ENCODE measurements at regions not wholly inside any gene's neighbourhood (a gene's known extent, or its start where the extent isn't known, plus 50 kb on each side); places are given as distances from the start of the nearest gene placed in this dataset.
A peak's percentile ranks its signal among the peaks of the same experiment; 100 is the strongest.
"Not testable (repeated sequence)": the region's sequence is repeated elsewhere in the genome, so short reads cannot be mapped to it uniquely, and the experiment has no call there.

DNA sequence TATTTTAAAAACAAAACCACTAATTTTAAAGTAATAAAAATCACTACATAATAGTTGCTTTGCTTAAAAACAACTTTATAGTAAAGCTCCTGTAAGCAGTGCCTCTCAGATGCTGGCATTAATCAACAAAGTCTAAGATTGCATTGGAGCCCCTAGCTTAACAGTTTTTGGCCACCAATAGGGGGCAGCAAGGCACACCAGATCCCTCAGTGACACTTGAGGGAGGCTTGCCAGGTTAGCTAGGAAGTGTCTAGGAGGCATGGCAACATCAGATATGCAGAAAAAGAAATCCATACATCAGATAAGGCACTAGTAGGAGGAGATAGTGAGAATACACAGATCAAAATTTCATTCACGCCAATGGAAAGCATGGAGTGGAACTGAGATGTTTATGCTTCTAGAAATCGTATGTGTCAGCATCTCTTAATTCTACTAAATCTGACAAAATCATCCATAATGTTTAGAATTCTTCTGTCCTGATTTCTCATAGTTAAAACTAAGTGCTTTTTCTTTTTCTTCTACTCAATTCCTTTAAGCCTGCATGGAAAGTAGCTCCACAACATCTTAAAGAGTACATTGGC is 73.6 kb upstream of the PAM start:
- no peaks in the 10 kb centered on the region for H3K4me1 ChIP-seq
- no peaks in the 10 kb centered on the region for H3K9me3 ChIP-seq (ENCODE audit: low read depth)
- no peak for TF ChIP-seq EZH2phosphoT487 (IDR thresholded peaks at IDR 0.05)
- TF ChIP-seq, protein P1, sequence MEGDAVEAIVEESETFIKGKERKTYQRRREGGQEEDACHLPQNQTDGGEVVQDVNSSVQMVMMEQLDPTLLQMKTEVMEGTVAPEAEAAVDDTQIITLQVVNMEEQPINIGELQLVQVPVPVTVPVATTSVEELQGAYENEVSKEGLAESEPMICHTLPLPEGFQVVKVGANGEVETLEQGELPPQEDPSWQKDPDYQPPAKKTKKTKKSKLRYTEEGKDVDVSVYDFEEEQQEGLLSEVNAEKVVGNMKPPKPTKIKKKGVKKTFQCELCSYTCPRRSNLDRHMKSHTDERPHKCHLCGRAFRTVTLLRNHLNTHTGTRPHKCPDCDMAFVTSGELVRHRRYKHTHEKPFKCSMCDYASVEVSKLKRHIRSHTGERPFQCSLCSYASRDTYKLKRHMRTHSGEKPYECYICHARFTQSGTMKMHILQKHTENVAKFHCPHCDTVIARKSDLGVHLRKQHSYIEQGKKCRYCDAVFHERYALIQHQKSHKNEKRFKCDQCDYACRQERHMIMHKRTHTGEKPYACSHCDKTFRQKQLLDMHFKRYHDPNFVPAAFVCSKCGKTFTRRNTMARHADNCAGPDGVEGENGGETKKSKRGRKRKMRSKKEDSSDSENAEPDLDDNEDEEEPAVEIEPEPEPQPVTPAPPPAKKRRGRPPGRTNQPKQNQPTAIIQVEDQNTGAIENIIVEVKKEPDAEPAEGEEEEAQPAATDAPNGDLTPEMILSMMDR (IDR thresholded peaks at IDR 0.05), result peak; percentile 95
- no peak for TF ChIP-seq EZH2 (IDR thresholded peaks at IDR 0.05)
- Mint-ChIP-seq H3K4me3 (no peak overlapping the region), H3K27ac (no peak overlapping the region), H3K9me3 (peaks cover 8% of the 10 kb centered on the region), H3K36me3 (no peaks in the 10 kb centered on the region), H3K27me3 (ENCODE audit: insufficient read depth, low read depth) (peaks cover 2% of the 10 kb centered on the region), H3K4me1 (peaks cover 6% of the 10 kb centered on the region)
- no peak overlapping the region for H2AFZ ChIP-seq (replicated peaks)
- DNase-seq (ENCODE audit: low spot score), result peak; percentile 84
- H3K4me2 ChIP-seq, result no peak overlapping the region
- no peaks in the 10 kb centered on the region for H4K20me1 ChIP-seq (ENCODE audit: low read depth)
- H3K4me3 ChIP-seq, result no peak overlapping the region
- H3F3A ChIP-seq (ENCODE audit: low read depth), result no peaks in the 10 kb centered on the region
- no peaks in the 10 kb centered on the region for H3K27me3 ChIP-seq
- no peak overlapping the region for H3K27ac ChIP-seq
- no peaks in the 10 kb centered on the region for H3K36me3 ChIP-seq
- H3K9ac ChIP-seq, result no peak overlapping the region
- H3K79me2 ChIP-seq (ENCODE audit: low read depth), result no peaks in the 10 kb centered on the region

DNA sequence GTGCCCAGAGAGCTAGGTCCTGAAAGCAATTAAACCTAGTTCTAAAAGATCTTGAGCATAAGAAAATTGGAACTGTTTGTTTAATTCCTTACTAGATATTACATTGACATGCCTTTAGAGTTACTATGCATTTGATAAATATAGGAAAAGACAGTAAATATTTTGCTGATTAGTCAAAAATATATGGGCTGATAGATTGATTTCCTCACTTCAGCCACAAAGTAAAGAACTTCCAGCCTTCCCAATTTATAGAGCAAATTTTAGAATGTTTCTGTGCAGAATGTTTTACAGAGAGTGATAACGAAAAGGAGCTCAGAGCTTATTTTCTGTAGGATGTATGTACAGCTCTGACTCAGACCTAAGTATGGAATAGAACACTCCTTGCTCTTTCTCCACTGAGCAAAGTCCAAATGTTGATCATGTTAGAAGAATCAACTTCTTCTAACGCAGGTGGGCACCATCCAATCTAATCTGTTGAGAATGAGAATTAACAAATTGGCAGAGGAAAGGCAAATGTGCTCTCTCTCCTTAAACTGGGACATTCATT is 72.9 kb upstream of the PAM start:
- Mint-ChIP-seq H3K4me3 (no peak overlapping the region), H3K27ac (no peak overlapping the region), H3K9me3 (peaks cover 12% of the 10 kb centered on the region), H3K27me3 (ENCODE audit: insufficient read depth, low read depth) (peaks cover 2% of the 10 kb centered on the region), H3K4me1 (peaks cover 6% of the 10 kb centered on the region), H3K36me3 (peaks cover 3% of the 10 kb centered on the region)
- H3K27ac ChIP-seq, result no peak overlapping the region
- no peak for DNase-seq (ENCODE audit: low spot score)
- no peaks in the 10 kb centered on the region for H4K20me1 ChIP-seq (ENCODE audit: low read depth)
- H3K4me1 ChIP-seq, result no peaks in the 10 kb centered on the region
- TF ChIP-seq, protein P1 (IDR thresholded peaks at IDR 0.05), result no peak
- TF ChIP-seq EZH2phosphoT487 (IDR thresholded peaks at IDR 0.05) (no peak), EZH2 (IDR thresholded peaks at IDR 0.05) (no peak)
- H3F3A ChIP-seq (ENCODE audit: low read depth), result no peaks in the 10 kb centered on the region
- H3K9me3 ChIP-seq (ENCODE audit: low read depth), result no peaks in the 10 kb centered on the region
- no peaks in the 10 kb centered on the region for H3K79me2 ChIP-seq (ENCODE audit: low read depth)
- no peak overlapping the region for H3K4me3 ChIP-seq
- H3K4me2 ChIP-seq, result no peak overlapping the region
- no peaks in the 10 kb centered on the region for H3K27me3 ChIP-seq
- no peaks in the 10 kb centered on the region for H3K36me3 ChIP-seq
- H2AFZ ChIP-seq (replicated peaks), result peak overlapping the region; percentile 34
- H3K9ac ChIP-seq, result no peak overlapping the region

DNA sequence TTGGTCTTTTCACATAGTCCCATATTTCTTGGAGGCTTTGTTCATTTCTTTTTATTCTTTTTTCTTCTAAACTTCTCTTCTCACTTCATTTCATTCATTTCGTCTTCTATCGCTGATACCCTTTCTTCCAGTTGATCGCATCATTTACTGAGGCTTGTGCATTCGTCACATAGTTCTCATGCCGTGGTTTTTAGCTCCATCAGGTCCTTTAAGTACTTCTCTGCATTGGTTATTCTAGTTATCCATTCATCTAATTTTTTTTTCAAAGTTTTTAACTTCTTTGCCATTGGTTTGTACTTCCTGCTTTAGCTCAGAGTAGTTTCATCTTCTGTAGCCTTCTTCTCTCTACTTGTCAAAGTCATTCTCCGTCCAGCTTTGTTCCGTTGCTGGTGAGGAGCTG is 67.0 kb upstream of the PAM start:
- DNase-seq (ENCODE audit: low spot score), result not testable (repeated sequence)
- peaks cover 35% of the 10 kb centered on the region for H3K9me3 Mint-ChIP-seq

DNA sequence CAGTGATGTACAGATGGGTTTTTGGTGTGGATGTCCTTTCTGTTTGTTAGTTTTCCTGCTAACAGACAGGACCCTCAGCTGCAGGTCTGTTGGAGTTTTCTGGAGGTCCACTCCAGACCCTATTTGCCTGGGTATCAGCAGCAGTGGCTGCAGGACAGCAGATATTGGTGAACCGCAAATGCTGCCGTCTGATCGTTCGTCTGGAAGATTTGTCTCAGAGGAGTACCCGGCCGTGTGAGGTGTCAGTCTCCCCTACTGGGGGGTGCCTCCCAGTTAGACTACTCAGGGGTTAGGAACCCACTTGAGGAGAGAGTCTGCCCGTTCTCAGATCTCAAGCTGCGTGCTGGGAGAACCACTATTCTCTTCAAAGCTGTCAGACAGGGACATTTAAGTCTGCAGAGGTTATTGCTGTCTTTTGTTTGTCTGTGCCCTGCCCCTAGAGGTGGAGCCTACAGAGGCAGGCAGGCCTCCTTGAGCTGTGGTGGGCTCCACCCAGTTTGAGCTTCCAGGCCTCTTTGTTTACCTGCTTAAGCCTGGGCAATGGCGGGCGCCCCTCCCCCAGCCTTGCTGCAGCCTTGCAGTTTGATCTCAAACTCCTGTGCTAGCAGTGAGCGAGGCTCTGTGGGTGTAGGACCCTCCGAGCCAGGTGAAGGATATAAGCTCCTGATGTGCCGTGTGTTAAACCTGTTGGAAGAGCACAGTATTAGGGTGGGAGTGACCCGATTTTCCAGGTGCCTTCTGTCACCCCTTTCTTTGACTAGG is 66.3 kb upstream of the PAM start:
- not testable (repeated sequence) for H3K4me3 ChIP-seq; H3K9ac ChIP-seq; H3K36me3 ChIP-seq; H3K4me2 ChIP-seq; H3K4me1 ChIP-seq; H3K27me3 Mint-ChIP-seq (ENCODE audit: insufficient read depth, low read depth); H3K79me2 ChIP-seq (ENCODE audit: low read depth); DNase-seq (ENCODE audit: low spot score); H3F3A ChIP-seq (ENCODE audit: low read depth); H3K4me3 Mint-ChIP-seq; H3K27me3 ChIP-seq; H4K20me1 ChIP-seq (ENCODE audit: low read depth); H3K9me3 ChIP-seq (ENCODE audit: low read depth); H3K27ac ChIP-seq; H3K27ac Mint-ChIP-seq; H2AFZ ChIP-seq (replicated peaks); H3K4me1 Mint-ChIP-seq
- peaks cover 10% of the 10 kb centered on the region for H3K36me3 Mint-ChIP-seq
- H3K9me3 Mint-ChIP-seq, result peaks cover 36% of the 10 kb centered on the region

More for the DNA sequence above, 67.0 kb upstream of the PAM start:
- H3K79me2 ChIP-seq (ENCODE audit: low read depth); H3K4me3 Mint-ChIP-seq; H3K9me3 ChIP-seq (ENCODE audit: low read depth); H2AFZ ChIP-seq (replicated peaks); H4K20me1 ChIP-seq (ENCODE audit: low read depth); H3K4me1 ChIP-seq; H3K36me3 ChIP-seq; H3K4me3 ChIP-seq; H3K27ac ChIP-seq; H3K27me3 ChIP-seq; H3K9ac ChIP-seq; H3F3A ChIP-seq (ENCODE audit: low read depth); H3K27ac Mint-ChIP-seq; H3K4me2 ChIP-seq; H3K4me1 Mint-ChIP-seq; H3K27me3 Mint-ChIP-seq (ENCODE audit: insufficient read depth, low read depth): not testable (repeated sequence)
- H3K36me3 Mint-ChIP-seq, result peaks cover 10% of the 10 kb centered on the region

Measured in neural progenitor cell (in vitro differentiated cells).